Anterior cingulate cortex (tissue), 58 donors: ENCODE measurements at regions not wholly inside any gene's neighbourhood (a gene's known extent, or its start where the extent isn't known, plus 50 kb on each side); places are given as distances from the start of the nearest gene placed in this dataset.
"Not testable (repeated sequence)": the region's sequence is repeated elsewhere in the genome, so short reads cannot be mapped to it uniquely, and the experiment has no call there.

Experiments
- DNase-seq, 58 donors: peaks; one replicate each; lab custom pipeline; 2025; lab: John Stamatoyannopoulos, UW

DNA sequence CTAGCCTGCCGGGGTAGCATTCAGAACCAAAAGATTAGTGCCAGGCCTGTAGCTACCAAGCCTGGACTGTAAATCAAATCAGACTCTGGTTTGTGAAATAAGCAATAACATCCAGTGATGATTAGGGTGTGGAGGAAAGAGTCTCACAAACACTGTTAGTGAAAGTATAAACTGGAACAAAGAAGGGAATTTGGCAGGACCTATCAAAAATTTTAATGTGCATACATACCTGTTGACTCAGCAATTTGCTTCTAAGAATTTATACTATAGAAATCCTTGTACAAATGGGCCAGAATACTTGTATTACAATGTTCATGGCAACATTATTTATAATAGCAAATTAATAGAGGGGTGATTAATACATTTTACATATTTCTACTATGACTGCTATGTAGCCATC, 109.8 kb upstream of the WARS2 start:
- no peak for DNase-seq

DNA sequence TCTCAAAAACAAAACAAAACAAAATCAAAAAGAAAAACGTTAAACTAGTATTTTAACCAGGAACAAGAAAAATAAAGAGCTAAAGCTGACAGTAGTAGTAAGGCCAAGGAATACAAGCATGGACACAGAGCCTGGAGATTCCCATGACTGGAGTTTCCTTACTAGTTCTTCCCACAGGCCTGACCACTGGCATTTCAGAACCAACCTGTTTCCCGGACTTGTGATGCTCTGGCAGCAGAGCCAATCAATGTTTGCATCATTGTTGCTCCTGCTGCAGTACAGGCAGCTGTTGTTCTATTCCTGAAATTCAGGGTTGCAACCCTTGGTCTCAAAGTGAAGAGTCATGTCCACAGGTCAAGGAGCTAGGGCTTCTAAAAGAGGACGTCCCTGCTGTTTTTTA, 111.3 kb upstream of the WARS2 start:
- no peak for DNase-seq

GRCh38 chr1:119253366-119253765, 112.9 kb upstream of the WARS2 start:
- no peak for DNase-seq

DNA sequence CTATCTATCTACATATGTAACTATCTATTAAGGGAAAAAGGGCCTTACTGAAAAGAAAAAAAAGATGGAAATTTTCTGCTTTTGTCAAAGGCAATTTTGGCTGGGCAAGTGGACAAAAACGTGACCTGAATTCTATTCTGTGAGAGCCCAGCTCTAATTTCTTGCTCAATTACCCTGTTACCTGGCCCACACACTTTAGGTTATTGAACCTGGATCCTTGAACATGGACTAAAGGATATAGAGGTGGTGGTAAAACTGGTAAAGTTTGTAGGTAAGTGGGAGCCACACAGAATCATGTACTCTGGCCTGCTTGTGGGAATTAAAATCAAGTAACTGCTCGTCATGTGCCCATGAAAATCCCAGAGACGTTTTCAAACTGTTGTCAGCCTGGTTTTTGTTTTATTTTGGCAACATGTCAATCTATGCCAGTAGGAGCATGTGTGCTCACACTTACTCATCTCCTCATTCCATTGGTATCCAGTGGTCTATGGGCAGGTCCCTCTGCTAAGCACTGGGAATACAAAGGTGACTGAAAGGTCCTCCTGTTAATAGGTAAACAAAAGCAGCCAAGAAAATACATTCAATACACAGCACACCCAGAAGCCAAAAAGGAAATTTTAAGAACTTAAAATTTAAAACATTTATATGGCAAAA, 113.7 kb upstream of the WARS2 start:
- no peak for DNase-seq

DNA sequence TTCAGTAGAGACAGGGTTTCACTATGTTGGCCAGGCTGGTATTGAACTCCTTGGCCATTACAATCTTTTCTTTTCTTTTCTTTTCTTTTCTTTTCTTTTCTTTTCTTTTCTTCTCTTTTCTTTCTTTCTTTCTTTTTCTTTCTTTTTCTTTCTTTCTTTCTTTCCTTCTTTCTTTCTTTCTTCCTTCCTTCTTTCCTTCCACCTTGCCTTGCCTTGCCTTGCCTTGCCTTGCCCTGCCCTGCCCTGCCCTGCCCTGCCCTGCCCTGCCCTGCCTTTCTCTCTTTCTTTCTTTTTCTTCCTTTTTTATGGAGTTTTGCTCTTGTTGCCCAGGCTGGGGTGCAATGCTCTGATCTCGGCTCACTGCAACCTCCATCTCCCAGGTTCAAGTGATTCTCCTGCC, 112.5 kb upstream of the HAO2 start:
- DNase-seq: not testable (repeated sequence)

DNA sequence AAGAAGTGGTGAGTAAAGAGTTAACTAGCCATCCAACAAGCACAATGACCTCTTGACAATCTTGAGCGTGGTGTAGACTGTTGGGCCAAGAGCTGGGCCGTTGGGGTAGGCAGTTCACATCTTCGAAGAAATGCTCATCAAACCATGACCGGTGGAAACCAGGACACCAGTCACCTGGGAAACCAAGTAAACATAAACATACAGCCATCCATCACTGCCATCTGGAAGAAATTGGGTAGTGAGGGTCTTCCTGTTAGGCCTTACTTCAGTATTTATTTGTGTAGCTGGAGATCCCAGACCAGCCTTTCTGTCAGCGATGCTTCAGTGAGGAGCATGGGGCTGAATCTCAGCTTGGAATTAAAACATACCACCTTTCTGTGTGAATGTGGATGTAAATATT, 108.1 kb upstream of the HAO2 start:
- DNase-seq: no peak

- DNase-seq: no peak
Observed at GRCh38 chr1:119266386-119266785, 102.2 kb upstream of the HAO2 start.

DNA sequence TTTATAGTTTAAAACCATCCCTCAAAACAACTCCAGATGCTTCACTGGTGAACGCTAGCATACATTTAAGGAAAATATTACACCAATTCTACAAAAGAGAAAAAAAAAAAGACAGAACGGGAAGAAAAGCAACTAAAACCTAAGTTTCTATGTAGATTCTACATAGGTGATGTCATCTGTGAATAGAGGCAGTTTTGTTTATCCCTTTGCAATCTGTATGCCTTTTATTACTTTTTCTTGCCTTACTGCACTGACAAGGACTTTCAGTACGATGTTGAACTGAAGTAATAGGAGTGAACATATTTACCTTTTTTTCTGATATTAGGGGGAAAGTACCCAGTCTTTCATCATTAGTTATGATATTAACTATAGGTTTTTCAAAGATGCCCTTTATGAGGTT, 101.7 kb upstream of the HAO2 start:
- DNase-seq: no peak

- not testable (repeated sequence) for DNase-seq
Observed at GRCh38 chr1:119267288-119267687, 101.3 kb upstream of the HAO2 start.

DNA sequence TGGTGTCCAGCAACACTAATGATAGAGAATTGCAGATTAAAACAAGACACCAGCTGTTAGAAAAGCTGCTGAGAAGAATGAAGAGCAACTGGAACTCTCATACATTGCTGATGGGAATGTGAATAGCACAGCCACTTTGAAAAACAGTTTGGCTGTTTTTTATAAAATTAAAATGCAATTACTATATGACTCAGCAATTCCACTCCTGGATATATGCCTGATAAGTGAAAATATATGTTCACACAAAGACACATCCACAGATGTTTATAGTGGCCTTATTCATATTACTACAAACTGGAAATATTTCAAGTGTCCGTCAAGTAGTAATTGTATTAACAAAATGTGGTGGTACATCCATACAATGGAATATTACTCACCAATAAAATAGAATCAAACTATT, 99.7 kb upstream of the HAO2 start:
- DNase-seq: no peak

DNA sequence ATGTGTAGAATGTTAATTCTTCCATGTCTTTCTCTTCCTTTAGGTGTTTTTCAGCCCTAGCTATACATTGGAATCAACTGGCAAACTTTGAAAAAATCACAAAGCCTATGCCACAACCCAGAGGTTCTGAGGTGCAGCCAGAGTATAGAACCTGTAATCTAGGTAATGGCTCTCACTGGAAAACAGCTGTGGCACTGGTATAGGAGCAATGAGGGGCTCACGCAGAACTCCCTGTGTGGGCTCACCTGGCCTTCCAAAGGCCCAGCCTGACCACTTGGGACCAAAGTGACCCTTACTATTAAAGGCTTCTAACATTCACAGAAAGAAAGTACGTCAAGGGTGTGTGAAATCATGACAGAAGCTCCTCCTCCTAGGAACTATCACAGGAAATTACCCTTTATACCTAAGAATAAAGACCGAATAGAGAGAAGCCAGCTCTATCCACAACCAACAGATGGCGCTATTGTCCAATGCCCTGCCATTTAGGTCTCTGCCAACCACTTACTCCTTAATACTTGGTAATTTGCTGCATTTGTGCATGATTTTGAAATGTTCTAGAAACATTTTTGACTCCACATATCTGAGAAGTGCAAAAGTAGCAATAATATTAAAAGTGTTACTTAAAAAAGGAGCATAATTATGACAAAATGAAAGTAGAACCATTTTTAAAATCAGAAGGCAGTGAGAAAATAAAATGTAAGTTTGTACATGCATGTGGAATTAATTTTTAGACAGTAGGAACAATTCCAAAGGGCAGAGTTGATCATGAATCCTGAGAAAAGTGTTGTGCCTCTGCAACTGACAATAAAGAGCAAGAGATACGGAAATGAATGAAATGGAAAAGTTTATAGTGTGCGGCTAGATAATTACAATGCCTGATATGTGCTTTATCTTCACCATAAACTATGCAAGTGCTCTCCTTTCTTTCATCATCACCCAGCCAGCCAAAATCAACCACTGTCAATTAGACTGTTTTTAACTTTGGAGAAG, 93.1 kb upstream of the HAO2 start:
- peak in 6 of 58 donors; percentile 2 to 23 (median 8) for DNase-seq

- DNase-seq: no peak
Observed at GRCh38 chr1:119276558-119276957, 92.0 kb upstream of the HAO2 start.

- peak in 9 of 58 donors; percentile 2 to 33 (median 11) for DNase-seq
Observed at GRCh38 chr1:119279456-119280381, 88.9 kb upstream of the HAO2 start.

- no peak for DNase-seq
Observed at GRCh38 chr1:119285482-119285881, 83.1 kb upstream of the HAO2 start.

DNA sequence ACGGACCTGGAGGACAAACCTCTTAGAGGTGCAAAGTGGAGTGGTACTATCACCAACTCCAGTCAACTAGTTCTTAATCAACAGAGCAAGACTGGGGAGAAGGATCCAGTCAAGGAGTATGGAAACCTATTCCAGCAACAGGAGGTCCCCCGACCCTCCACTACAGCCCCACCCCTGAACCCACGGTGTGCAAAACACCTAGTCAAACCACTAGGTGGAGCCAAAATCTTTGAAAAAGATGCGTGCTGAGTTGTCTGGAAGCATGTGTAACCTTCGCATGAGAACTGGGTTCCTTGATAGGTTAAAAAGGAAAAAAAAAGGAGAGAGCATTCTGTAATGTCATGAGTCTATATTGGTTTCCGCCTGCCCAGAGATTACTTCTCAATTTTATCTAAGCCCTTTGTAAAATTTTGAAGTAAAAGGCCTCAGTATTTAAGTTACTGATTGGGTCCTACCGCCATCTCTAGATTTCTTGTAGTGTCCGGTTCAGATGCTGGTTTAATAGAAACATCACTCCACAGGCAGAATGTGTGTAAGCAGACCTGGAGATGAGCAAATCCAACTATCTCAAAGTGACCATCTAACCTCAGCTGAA, 81.9 kb upstream of the HAO2 start:
- peak in 4 of 58 donors; percentile 1 to 8 (median 3) for DNase-seq

- DNase-seq: no peak
Observed at GRCh38 chr1:119288751-119289150, 79.8 kb upstream of the HAO2 start.

DNA sequence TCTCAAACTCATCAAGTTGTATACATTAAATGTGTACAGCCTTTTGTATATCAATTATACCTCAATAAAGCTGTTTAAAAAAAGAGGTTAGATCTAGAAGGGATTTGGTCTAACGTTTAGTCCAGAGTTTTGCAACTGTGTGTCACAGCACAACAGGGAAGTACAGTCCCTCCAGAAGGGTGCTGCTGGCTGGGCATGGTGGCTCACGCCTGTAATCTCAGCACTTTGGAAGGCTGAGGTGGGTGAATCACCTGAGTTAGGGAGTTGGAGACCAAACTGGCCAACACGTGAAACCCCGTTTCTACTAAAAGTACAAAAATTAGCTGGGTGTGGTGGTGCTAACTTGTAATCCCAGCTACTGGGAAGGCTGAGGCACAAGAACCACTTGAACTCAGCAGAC, 78.3 kb upstream of the HAO2 start:
- no peak for DNase-seq

GRCh38 chr1:119291611-119292206, 76.9 kb upstream of the HAO2 start:
- DNase-seq: no peak

- DNase-seq: no peak
Observed at GRCh38 chr1:119293797-119294196, 74.8 kb upstream of the HAO2 start.

DNA sequence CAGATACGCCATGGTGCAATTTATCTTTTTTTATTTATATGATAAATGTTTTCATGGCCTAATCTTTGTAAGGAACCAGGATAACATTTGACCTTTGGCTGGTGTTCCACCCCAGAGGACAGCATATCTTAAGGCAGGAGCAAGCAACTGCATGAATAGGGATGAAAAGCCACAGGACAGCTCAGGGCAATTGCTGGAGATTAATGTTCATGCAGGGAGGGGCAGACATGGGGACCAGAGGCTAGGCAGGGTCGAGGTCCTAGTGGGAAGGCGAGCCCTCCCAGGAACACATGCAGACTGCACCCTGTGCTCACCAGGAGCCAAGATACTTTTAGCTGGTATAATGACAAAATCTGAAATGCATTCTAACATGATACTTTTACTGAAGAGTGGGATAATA, 74.4 kb upstream of the HAO2 start:
- DNase-seq: no peak
